Common myeloid progenitor, CD34-positive (primary cell): ENCODE measurements at regions not wholly inside any gene's neighbourhood (a gene's known extent, or its start where the extent isn't known, plus 50 kb on each side); places are given as distances from the start of the nearest gene placed in this dataset.

Experiments
- CTCF ChIA-PET: fragments of 350-600 bp; sonication (Branson Sonifier 250); formaldehyde crosslinking; loops from one replicate; lab custom pipeline; 2021; ENCODE audit warnings: antibody characterized with exemption; lab: Charles Lee
- POLR2A ChIA-PET: fragments of 350-600 bp; sonication (Branson Sonifier 250); formaldehyde crosslinking; loops from one replicate; lab custom pipeline; 2021; ENCODE audit warnings: antibody characterized with exemption; lab: Charles Lee
- DNase-seq, 3 donors: peaks; one replicate each; pipeline versions ENCODE4 v3.0.0 to v3.0.0-alpha.2; 2013
- H3K27ac ChIP-seq, 2 experiments: 1 replicate in 1 of 2; 2 replicates in 1 of 2; pipeline ENCODE4 v1.7.0; 2013; ENCODE audit warnings: inconsistent platforms in 2 of 2, low read length in 2 of 2, mild to moderate bottlenecking in 2 of 2, low read depth in 1 of 2, moderate library complexity in 1 of 2; ENCODE audit not compliant: severe bottlenecking in 2 of 2, insufficient read depth in 1 of 2, poor library complexity in 1 of 2
- H3K27me3 ChIP-seq, 5 experiments: replicated peaks in 2 of 5; 1 replicate in 3 of 5; 2 replicates in 2 of 5; pipeline versions ENCODE4 v1.6.1 to v1.7.0; 2013; ENCODE audit warnings: low read length in 4 of 5, mild to moderate bottlenecking in 2 of 5, moderate library complexity in 2 of 5, inconsistent platforms in 1 of 5; ENCODE audit not compliant: insufficient read depth in 5 of 5, control insufficient read depth in 4 of 5
- H3K36me3 ChIP-seq, 4 experiments: 1 replicate in 2 of 4; 2 replicates in 2 of 4; pipeline versions ENCODE4 v1.6.1 to v1.7.0; 2013; ENCODE audit warnings: low read length in 3 of 4, control low read depth in 1 of 4, mild to moderate bottlenecking in 1 of 4; ENCODE audit not compliant: control insufficient read depth in 4 of 4, insufficient read depth in 4 of 4
- H3K4me1 ChIP-seq, 4 experiments: 1 replicate in 3 of 4; 2 replicates in 1 of 4; pipeline versions ENCODE4 v1.6.1 to v1.7.1; 2013; ENCODE audit warnings: low read length in 3 of 4, mild to moderate bottlenecking in 3 of 4, control low read depth in 1 of 4, inconsistent platforms in 1 of 4, moderate library complexity in 1 of 4; ENCODE audit not compliant: control insufficient read depth in 4 of 4, insufficient read depth in 4 of 4; ENCODE audit errors: control extremely low read depth in 1 of 4
- H3K4me3 ChIP-seq, 7 experiments: 1 replicate in 4 of 7; 2 replicates in 3 of 7; pipeline versions ENCODE4 v1.5.1 to v1.7.0; 2013; ENCODE audit warnings: mild to moderate bottlenecking in 7 of 7, low read length in 6 of 7, moderate library complexity in 6 of 7, inconsistent platforms in 2 of 7, low read depth in 2 of 7, control low read depth in 1 of 7; ENCODE audit not compliant: insufficient read depth in 4 of 7, control insufficient read depth in 1 of 7; ENCODE audit errors: extremely low read depth in 1 of 7
- H3K9me3 ChIP-seq, 5 experiments: 1 replicate in 4 of 5; 2 replicates in 1 of 5; pipeline versions ENCODE4 v1.6.1 to v1.7.1; 2013; ENCODE audit warnings: low read length in 4 of 5, mild to moderate bottlenecking in 2 of 5, inconsistent platforms in 1 of 5, low read depth in 1 of 5, moderate library complexity in 1 of 5; ENCODE audit not compliant: control insufficient read depth in 4 of 5, insufficient read depth in 2 of 5; ENCODE audit errors: control extremely low read depth in 1 of 5
- WGBS: methylation state at CpG from one replicate; pipeline ENCODE4 v1.1.5; 2013; ENCODE audit not compliant: insufficient coverage; 5-methylcytosine and 5-hydroxymethylcytosine counted together

DNA sequence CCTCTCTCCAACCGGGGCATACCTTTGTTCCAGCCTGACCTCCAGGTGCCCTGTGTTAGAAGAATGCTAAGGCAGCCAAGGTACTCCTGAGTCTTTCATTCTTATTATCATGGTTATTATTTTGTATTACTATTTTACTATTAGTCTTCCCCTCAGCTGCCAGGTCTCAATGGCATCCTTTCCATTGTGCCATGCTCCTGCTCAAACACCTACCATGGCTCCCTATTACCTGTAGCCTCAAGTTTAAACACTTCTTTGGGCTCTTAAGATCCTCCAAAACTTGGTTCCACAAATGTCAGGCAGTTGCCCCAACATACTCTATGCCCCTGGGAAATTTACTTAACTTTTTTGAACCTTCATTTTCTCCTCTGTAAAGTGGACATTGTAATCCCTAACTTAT lies 130.4 kb downstream of the CHST1 start:
- WGBS: no CpG with 5 or more reads among the region's 1 CpG
- POLR2A ChIA-PET: no interaction called here
- Histone ChIP-seq H3K4me1 (no peaks in the 10 kb centered on the region), H3K4me3 (no peak overlapping the region), H3K9me3 (no peaks in the 10 kb centered on the region), H3K36me3 (no peaks in the 10 kb centered on the region), H3K27ac (no peak overlapping the region), H3K27me3 (peaks cover 0 to 36% (median 5%) of the 10 kb centered on the region in 5 experiments)
- CTCF ChIA-PET: no interaction called here
- no peak for DNase-seq

DNA sequence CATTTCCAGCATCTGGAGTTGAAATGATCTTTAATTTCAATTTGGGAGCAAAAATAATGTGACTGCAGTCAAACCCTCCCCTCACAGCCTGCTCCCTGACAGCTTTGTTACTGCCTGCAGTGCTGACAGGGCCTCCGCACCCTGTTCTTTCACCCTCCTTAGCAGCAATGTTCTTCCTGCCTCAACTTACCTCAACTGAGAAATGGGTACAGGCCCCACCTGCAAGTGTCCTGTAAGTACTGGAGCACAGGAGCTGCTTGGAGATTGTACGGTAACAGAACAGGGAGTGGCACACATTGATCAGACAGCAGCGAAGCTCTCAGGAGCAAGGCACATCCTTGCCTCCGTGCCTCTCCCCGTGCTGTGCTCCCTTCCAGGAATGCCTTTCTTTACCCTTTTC lies 131.3 kb downstream of the CHST1 start:
- Histone ChIP-seq H3K27me3 (peaks cover 0 to 27% (median 2%) of the 10 kb centered on the region in 5 experiments), H3K4me3 (no peak overlapping the region), H3K4me1 (peaks cover 0 to 2% (median under 1%) of the 10 kb centered on the region in 4 experiments), H3K36me3 (no peaks in the 10 kb centered on the region), H3K9me3 (no peaks in the 10 kb centered on the region), H3K27ac (no peak overlapping the region)
- ChIA-PET CTCF (interaction anchor here (0.7 kb wide), 1 partner anchor 141 kb away, joined by 3 read pairs; no protein-coding TSS in a partner anchor), POLR2A (no interaction called here)
- WGBS: 93% methylated on average over 4 of the region's 5 CpGs
- DNase-seq: no peak

DNA sequence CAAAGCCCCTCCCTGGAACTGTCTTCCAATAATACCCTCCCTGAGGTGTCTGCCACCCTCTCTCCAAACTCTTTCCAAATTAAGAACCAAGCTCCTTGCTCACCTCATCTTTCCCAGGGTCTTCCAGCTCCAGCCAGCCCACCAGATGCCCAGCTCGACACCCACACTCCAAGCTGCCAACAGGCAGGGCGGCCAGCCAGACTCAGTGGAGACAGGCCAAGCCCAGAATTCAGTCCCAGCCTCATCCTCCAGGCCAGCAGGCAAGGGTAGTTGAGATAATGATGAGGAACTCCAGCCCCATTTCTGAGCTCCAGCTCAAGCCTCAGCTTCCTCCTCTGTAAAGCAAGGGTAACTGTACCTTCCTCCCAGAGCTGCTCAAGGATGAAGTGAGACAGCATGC lies 132.9 kb downstream of the CHST1 start:
- no peak for DNase-seq
- no peak overlapping the region for H3K27ac ChIP-seq
- no peaks in the 10 kb centered on the region for H3K36me3 ChIP-seq
- H3K27me3 ChIP-seq: peaks cover 0 to 14% (median 2%) of the 10 kb centered on the region in 5 experiments
- CTCF ChIA-PET: interaction anchor here (0.7 kb wide), 1 partner anchor 9 kb away, joined by 3 read pairs; no protein-coding TSS in a partner anchor
- POLR2A ChIA-PET: no interaction called here
- H3K4me3 ChIP-seq: no peak overlapping the region
- WGBS: 89% methylated on average over 2 of the region's 2 CpGs
- peaks cover 0 to 17% (median 12%) of the 10 kb centered on the region in 4 experiments for H3K4me1 ChIP-seq
- H3K9me3 ChIP-seq: no peaks in the 10 kb centered on the region

DNA sequence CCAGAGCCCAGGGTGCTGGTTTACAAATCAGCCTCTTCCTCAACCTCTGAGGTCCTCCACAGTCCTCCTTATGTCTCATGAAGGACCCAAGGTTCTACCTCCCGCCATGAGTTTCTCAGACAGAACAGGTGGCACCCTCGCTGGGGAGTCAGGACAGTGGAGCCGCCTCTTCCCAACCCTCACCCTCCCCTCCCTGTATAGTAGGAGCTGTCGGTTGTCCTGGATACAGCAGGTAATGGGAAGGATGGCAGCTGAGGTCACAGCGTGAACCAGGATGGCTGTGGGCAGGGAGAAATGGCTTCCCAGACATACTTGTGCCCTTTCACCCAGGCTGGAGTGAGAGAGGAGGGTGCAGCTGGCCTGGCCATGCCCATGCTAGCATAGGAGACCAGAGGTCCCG lies 134.6 kb downstream of the CHST1 start:
- Histone ChIP-seq H3K9me3 (no peaks in the 10 kb centered on the region), H3K4me3 (no peak overlapping the region), H3K27ac (no peak overlapping the region), H3K4me1 (peaks cover 0 to 26% (median 16%) of the 10 kb centered on the region in 4 experiments), H3K36me3 (no peaks in the 10 kb centered on the region), H3K27me3 (peaks cover 0 to 6% (median 1%) of the 10 kb centered on the region in 5 experiments)
- DNase-seq: no peak
- WGBS: 100% methylated on average over 4 of the region's 6 CpGs
- CTCF ChIA-PET: no interaction called here
- POLR2A ChIA-PET: no interaction called here

- CTCF ChIA-PET: no interaction called here
- H3K9me3 ChIP-seq: no peaks in the 10 kb centered on the region
- no peaks in the 10 kb centered on the region for H3K36me3 ChIP-seq
- H3K27ac ChIP-seq: no peak overlapping the region
- H3K4me1 ChIP-seq: peaks cover 0 to 26% (median 16%) of the 10 kb centered on the region in 4 experiments
- POLR2A ChIA-PET: no interaction called here
- no peak overlapping the region for H3K4me3 ChIP-seq
- no peak for DNase-seq
- WGBS: 100% methylated on average over 1 of the region's 2 CpGs
- H3K27me3 ChIP-seq: peaks cover 0 to 3% (median 0%) of the 10 kb centered on the region in 5 experiments
Measured at GRCh38 chr11:45530111-45530510, 135.3 kb downstream of the CHST1 start.

DNA sequence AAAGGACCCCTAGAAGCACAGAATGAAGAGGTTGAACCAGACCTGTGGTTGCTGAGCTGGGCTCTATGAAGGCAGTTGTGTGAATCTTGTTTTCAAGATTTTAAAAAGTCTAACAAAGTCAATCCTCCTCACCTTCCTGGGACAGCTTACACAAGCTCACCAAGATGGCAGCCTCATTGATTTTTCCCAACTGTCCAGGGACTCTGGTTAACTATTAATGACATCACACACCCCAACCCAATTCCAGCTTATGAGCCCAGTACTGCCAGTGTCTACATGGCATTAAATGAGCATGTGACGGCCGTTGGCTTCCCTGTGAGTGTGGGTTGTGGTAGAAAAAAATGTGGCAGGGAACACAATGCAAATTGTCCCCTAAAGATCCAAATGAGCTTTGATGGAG lies 137.0 kb downstream of the CHST1 start:
- Histone ChIP-seq H3K27me3 (no peaks in the 10 kb centered on the region), H3K9me3 (peaks cover 0 to 4% (median 3%) of the 10 kb centered on the region in 5 experiments), H3K36me3 (no peaks in the 10 kb centered on the region), H3K4me3 (no peak overlapping the region), H3K27ac (no peak overlapping the region), H3K4me1 (peaks cover 0 to 26% (median 16%) of the 10 kb centered on the region in 4 experiments)
- no peak for DNase-seq
- ChIA-PET POLR2A (no interaction called here), CTCF (interaction anchor here (0.6 to 1.2 kb wide), 3 partner anchors 9 to 580 kb away, joined by 3 to 5 read pairs (median 3); no protein-coding TSS in a partner anchor)
- 100% methylated on average over 2 of the region's 2 CpGs for WGBS

DNA sequence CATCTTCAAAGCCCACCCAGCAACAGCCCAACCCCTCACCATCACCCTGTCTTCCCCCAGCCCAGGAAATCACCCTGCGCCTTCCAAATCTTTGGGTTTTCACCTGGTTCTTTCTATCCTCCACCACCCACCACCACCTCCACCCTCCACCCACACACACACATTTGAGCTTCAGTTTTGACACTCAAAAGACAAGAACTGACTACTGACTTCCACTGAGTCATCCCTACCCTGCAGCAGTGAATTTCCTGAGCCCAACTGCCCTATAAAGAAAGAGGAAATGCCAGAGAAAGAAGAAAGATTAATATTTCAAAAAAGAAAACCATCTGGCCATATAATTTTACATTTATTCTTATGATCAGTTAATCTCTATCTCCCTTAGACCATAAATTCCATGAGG lies 137.5 kb downstream of the CHST1 start:
- Histone ChIP-seq H3K27ac (no peak overlapping the region), H3K4me1 (peaks cover 0 to 26% (median 16%) of the 10 kb centered on the region in 4 experiments), H3K4me3 (no peak overlapping the region), H3K9me3 (peaks cover 0 to 8% (median 3%) of the 10 kb centered on the region in 5 experiments), H3K27me3 (no peaks in the 10 kb centered on the region), H3K36me3 (no peaks in the 10 kb centered on the region)
- POLR2A ChIA-PET: no interaction called here
- WGBS: no CpG with 5 or more reads among the region's 1 CpG
- peak; percentile 20 to 87 (median 83) for DNase-seq
- CTCF ChIA-PET: interaction anchor here (0.6 to 1.2 kb wide), 3 partner anchors 10 to 579 kb away, joined by 3 to 5 read pairs (median 3); no protein-coding TSS in a partner anchor
